T-helper 1 cell treated with Interleukin-12 subunit alpha and Interleukin-12 subunit beta and Interleukin-4 antibody, amounts not matched to agents 30 ng/mL and 1 ng/mL, for 36 hours (primary cell): ENCODE measurements at regions not wholly inside any gene's neighbourhood (a gene's known extent, or its start where the extent isn't known, plus 50 kb on each side); places are given as distances from the start of the nearest gene placed in this dataset.
"Not testable (repeated sequence)": the region's sequence is repeated elsewhere in the genome, so short reads cannot be mapped to it uniquely, and the experiment has no call there.

Source experiments
- intact Hi-C: fragments of 100-400 bp; cut with micrococcal nuclease; formaldehyde crosslinking; loops from one replicate; pipeline ENCODE4 v1.15.1; 2024

- intact Hi-C loops: loop anchor here (1.0 to 10.0 kb wide), 2 partner anchors 120 to 755 kb away; a partner anchor contains a TSS
These were observed 182.3 kb downstream of the FCRL5 start for GRCh38 chr1:157369808-157370521.

- intact Hi-C loops: not testable (repeated sequence)
These were observed 183.4 kb downstream of the FCRL5 start for GRCh38 chr1:157368941-157369340.

- intact Hi-C loops: no loop called here
These were observed 184.0 kb downstream of the FCRL5 start for GRCh38 chr1:157368363-157368762.

DNA sequence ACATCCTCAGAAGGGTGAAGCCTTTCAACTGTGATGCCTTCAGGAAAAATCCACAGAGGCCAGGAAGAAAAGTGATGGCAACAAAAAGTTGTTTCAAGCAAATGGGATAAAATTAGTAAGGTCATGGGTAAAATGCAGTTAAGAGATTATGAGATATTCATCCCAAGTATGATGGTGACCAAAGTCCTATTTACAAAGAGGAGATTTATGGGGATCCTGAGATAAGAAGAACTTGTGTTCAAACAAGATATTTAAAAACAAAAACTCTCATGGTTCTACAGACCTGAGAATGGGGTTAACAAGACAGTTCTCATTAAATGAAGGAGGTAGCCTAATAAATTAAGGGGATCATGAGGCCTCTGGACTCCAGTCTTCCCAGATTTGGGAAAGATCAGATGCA is 184.4 kb downstream of the FCRL5 start:
- intact Hi-C loops: no loop called here

GRCh38 chr1:157367091-157367739 is 185.1 kb downstream of the FCRL5 start:
- intact Hi-C loops: no loop called here

- intact Hi-C loops: no loop called here
These were observed 187.7 kb downstream of the FCRL5 start for GRCh38 chr1:157364612-157365011.

GRCh38 chr1:157363660-157364140 is 188.6 kb downstream of the FCRL5 start:
- intact Hi-C loops: no loop called here

GRCh38 chr1:157360023-157360390 is 192.3 kb downstream of the FCRL5 start:
- intact Hi-C loops: no loop called here

- intact Hi-C loops: no loop called here
These were observed 192.8 kb downstream of the FCRL5 start for GRCh38 chr1:157359314-157360022.

- intact Hi-C loops: no loop called here
These were observed 195.2 kb downstream of the FCRL5 start for GRCh38 chr1:157357111-157357510.

DNA sequence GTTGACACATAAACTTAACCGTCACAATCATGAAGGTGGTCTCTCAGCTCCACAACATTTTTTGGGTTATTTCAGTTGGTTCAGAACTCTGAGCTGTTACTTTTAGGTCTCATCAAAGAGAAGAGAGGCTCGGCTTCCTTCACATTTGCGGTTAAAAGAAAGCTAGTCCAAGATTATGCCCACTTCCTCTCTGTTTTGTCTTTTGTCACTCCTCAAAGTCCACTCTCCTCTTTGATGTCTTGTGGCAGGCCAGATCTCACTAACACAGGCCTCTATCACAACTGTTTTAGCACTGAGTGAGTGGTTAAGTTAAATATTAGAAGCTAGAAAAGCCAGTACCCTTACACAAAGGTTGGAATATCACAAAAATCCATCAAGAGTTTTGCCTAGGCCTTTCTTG is 195.7 kb downstream of the FCRL5 start:
- intact Hi-C loops: no loop called here

GRCh38 chr1:157353546-157353945 is 198.8 kb downstream of the FCRL5 start:
- intact Hi-C loops: no loop called here

DNA sequence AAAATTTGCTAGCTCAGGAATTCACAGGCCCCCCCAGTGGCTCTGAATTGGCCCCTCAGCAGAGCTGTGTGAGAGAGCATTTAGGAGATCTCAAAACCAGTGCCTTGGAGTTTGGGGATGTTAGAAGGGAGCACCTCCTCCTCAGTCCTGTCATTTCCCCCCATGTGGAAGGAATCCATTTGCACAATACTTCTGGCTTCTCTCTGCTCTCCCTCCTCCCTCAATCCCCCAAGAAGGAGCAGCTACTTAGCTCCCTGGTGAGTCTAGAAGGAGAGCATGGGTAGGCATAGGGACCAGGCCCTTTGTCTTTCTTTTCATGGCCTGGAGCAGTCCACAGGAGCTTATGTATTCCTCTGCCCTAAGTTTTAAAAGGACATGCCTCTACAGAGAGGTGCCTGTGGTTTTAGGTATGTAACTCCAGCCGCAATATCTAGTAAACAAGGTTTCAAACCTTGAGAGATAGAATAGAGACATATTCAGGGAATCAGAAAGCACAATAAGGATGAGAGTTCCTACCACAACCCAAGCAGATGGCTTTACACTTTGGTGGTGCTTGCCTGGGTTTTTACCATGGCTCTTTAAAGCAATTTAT is 199.4 kb downstream of the FCRL5 start:
- intact Hi-C loops: no loop called here

DNA sequence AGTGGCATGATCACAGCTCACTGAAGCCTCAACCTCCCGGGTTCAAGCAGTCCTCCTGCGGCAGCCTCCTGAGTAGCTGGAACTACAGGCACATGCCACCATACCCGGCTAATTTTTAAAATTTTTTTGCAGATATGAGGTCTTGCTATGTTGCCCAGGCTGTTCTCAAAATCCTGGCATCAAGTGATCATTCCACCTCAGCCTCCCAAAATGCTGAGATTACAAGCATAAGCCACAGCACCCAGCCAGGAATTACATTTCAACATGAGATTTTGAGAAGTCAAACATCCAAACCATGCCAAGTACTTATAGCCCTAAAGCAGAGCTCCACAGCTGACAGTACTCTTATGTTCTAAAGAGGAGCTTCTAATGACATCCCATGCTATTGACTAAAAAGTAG is 200.1 kb downstream of the FCRL5 start:
- intact Hi-C loops: no loop called here

GRCh38 chr1:157351800-157352199 is 200.5 kb downstream of the FCRL5 start:
- intact Hi-C loops: not testable (repeated sequence)

DNA sequence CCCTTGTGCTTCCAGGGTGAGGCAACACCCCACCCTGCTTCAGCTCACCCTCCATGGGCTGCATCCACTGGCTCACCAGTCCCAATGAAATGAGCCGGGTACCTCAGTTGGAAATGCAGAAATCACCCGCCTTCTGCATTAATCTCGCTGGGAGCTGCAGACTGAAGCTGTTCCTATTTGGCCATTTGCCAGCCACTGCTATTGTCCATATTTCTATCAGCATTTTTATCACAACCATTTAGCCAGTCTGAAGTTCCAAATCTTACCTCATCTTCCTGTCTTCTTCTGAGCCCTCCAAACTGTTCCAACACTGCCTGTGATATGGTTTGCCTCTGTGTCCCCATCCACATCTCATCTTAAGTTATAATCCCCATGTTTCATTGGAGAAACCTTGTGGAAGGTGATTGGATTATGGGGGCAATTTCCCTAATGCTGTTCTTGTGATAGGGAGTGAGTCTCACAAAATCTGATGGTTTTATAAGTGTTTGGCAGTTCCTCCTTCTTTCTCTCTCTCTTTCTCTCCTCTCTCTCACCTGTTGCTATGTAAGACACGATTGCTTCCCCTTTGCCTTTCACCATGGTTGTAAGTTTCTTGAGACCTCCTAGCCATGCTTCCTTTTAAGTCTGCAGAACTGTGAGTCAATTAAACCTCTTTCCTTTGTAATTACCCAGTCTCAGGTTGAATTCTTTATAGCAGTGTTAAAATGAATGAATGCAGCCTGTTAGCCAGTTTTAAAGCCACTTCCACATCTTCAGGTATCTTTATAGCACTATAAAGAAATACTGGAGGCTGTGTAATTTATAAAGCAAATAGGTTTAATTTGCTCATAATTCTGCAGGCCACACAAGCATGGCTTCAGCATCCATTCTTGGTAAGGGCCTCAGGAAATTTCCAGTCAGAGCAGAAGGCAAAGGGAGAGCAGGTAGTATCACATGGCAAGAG is 203.5 kb downstream of the FCRL5 start:
- intact Hi-C loops: no loop called here

- intact Hi-C loops: no loop called here
These were observed 204.8 kb downstream of the FCRL5 start for GRCh38 chr1:157347506-157347905.

GRCh38 chr1:157337785-157338184 is 199.6 kb upstream of the ETV3 start:
- intact Hi-C loops: not testable (repeated sequence)

DNA sequence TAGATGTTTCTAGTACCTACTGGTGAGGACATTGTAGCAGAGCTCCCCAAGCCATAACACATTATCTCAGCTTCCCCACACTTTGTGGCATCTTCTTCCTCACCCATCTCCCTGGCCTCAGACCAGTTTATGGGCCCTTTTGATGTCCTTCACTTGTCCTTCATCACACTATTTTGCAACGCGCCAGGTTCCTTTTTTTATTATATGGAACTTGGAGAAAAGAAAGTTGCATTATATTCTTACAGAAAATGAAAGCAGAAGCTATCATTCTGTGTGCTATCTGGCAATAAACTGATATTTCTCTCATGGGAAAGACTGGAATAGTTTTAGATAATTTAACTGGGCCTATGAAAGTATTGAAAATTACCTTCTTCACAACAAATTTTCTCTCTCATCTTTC is 196.9 kb upstream of the ETV3 start:
- intact Hi-C loops: no loop called here

DNA sequence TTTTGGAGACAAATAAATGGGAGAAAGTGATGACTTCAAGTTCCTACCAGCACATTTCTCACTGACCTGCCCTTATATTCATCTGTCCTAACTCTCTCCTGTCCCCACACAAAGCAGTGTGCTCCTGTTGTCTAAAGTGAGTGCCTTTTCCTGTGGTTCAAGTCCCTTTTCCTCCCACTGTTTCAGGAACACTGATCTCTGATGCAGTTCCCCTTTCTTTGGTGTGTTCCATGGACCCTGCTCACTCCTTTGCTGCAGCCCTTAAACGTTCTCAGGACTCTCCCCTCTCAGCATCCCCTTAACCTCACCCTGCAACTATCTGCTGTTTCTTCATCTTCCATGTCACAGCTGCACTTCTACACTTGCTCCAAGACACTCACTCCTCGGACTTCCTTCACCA is 195.8 kb upstream of the ETV3 start:
- intact Hi-C loops: no loop called here

GRCh38 chr1:157330177-157330576 is 192.0 kb upstream of the ETV3 start:
- intact Hi-C loops: not testable (repeated sequence)
